Colonic mucosa (tissue), 4 donors: ENCODE measurements at regions not wholly inside any gene's neighbourhood (a gene's known extent, or its start where the extent isn't known, plus 50 kb on each side); places are given as distances from the start of the nearest gene placed in this dataset.
"Not testable (repeated sequence)": the region's sequence is repeated elsewhere in the genome, so short reads cannot be mapped to it uniquely, and the experiment has no call there.

ENCODE experiments used
- DNase-seq: peaks from one replicate; pipeline ENCODE4 v3.0.0-alpha.2; 2020
- H3K27ac ChIP-seq: fragments of 200-600 bp; one replicate; pipeline ENCODE4 v1.8.0; 2021
- H3K27me3 ChIP-seq: fragments of 200-600 bp; one replicate; pipeline ENCODE4 v1.8.0; 2021
- H3K36me3 ChIP-seq: fragments of 200-600 bp; one replicate; pipeline ENCODE4 v1.8.0; 2021
- H3K4me1 ChIP-seq: fragments of 200-600 bp; one replicate; pipeline ENCODE4 v1.8.0; 2021; ENCODE audit warnings: mild to moderate bottlenecking
- H3K4me3 ChIP-seq: fragments of 200-600 bp; one replicate; pipeline ENCODE4 v1.8.0; 2021
- H3K9ac ChIP-seq, 2 donors: one replicate each; pipeline ENCODE4 v1.7.0; 2013; ENCODE audit warnings: control low read depth in 2 of 2, low read depth in 2 of 2, low read length in 2 of 2
- H3K9me3 ChIP-seq: fragments of 200-600 bp; one replicate; pipeline ENCODE4 v1.8.0; 2021
- CTCF ChIP-seq: fragments of 200-600 bp; IDR thresholded peaks from one replicate; pipeline ENCODE4 v1.8.0; 2022; ENCODE audit warnings: antibody characterized with exemption, mild to moderate bottlenecking
- intact Hi-C: fragments of 100-400 bp; cut with DNase I; formaldehyde crosslinking; loops from one replicate; pipeline ENCODE4 v1.14.1; 2022
- donor health status: healthy.
- donor health status: DM: no; HTN: no; CAD: no.
- donor health status: DM: no; HTN: no; CAD: no.

GRCh38 chr17:20848869-20849443 is 193.9 kb downstream of the USP22 start:
- TF ChIP-seq CTCF: peak; percentile 24
- intact Hi-C loops, H3K36me3 ChIP-seq, H3K4me1 ChIP-seq, H3K27ac ChIP-seq, DNase-seq, H3K9ac ChIP-seq, H3K9me3 ChIP-seq, H3K4me3 ChIP-seq: not testable (repeated sequence)
- peaks cover 25% of the 10 kb centered on the region for H3K27me3 ChIP-seq

- DNase-seq, H3K36me3 ChIP-seq, H3K4me3 ChIP-seq, H3K9ac ChIP-seq, H3K9me3 ChIP-seq, H3K27ac ChIP-seq, H3K4me1 ChIP-seq, intact Hi-C loops: not testable (repeated sequence)
- H3K27me3 ChIP-seq: peaks cover 27% of the 10 kb centered on the region
Measured at GRCh38 chr17:20851591-20852238, 191.1 kb downstream of the USP22 start.

- Histone ChIP-seq H3K9me3 (no peaks in the 10 kb centered on the region), H3K36me3 (no peaks in the 10 kb centered on the region), H3K27me3 (peaks cover 27% of the 10 kb centered on the region), H3K4me1 (no peaks in the 10 kb centered on the region), H3K4me3 (no peak overlapping the region), H3K9ac (no peak overlapping the region), H3K27ac (no peak overlapping the region)
- intact Hi-C loops: no loop called here
- DNase-seq: no peak
- TF ChIP-seq CTCF: no peak
Measured at GRCh38 chr17:20852239-20852989, 190.4 kb downstream of the USP22 start.

GRCh38 chr17:20852990-20853370 is 189.8 kb downstream of the USP22 start:
- Histone ChIP-seq H3K9me3 (no peaks in the 10 kb centered on the region), H3K4me3 (no peak overlapping the region), H3K36me3 (no peaks in the 10 kb centered on the region), H3K27me3 (peaks cover 27% of the 10 kb centered on the region), H3K4me1 (no peaks in the 10 kb centered on the region), H3K9ac (no peak overlapping the region), H3K27ac (no peak overlapping the region)
- intact Hi-C loops: no loop called here
- TF ChIP-seq CTCF: no peak
- no peak for DNase-seq

GRCh38 chr17:20855910-20856470 is 186.8 kb downstream of the USP22 start:
- H3K4me3 ChIP-seq, H3K9me3 ChIP-seq, H3K9ac ChIP-seq, H3K36me3 ChIP-seq, H3K27ac ChIP-seq, intact Hi-C loops, H3K4me1 ChIP-seq, DNase-seq: not testable (repeated sequence)
- peaks cover 27% of the 10 kb centered on the region for H3K27me3 ChIP-seq

GRCh38 chr17:20866444-20867209 is 176.2 kb downstream of the USP22 start:
- H3K4me3 ChIP-seq, H3K27me3 ChIP-seq, H3K9ac ChIP-seq, H3K36me3 ChIP-seq, H3K4me1 ChIP-seq, intact Hi-C loops, DNase-seq, H3K9me3 ChIP-seq, H3K27ac ChIP-seq: not testable (repeated sequence)

GRCh38 chr17:20867436-20867937 is 175.3 kb downstream of the USP22 start:
- H3K4me1 ChIP-seq, H3K36me3 ChIP-seq, intact Hi-C loops, H3K9ac ChIP-seq, DNase-seq, H3K27ac ChIP-seq, H3K4me3 ChIP-seq, H3K9me3 ChIP-seq, H3K27me3 ChIP-seq: not testable (repeated sequence)

GRCh38 chr17:20867938-20868661 is 174.7 kb downstream of the USP22 start:
- DNase-seq, H3K27ac ChIP-seq, H3K9ac ChIP-seq, H3K4me3 ChIP-seq, intact Hi-C loops, H3K36me3 ChIP-seq, H3K27me3 ChIP-seq, H3K4me1 ChIP-seq, H3K9me3 ChIP-seq: not testable (repeated sequence)

- H3K36me3 ChIP-seq, intact Hi-C loops, H3K4me3 ChIP-seq, H3K4me1 ChIP-seq, H3K9ac ChIP-seq, DNase-seq, H3K27ac ChIP-seq, H3K9me3 ChIP-seq, H3K27me3 ChIP-seq: not testable (repeated sequence)
Measured at GRCh38 chr17:20868662-20869007, 174.2 kb downstream of the USP22 start.
